Fibroblast of lung (primary cell): ENCODE measurements at regions not wholly inside any gene's neighbourhood (a gene's known extent, or its start where the extent isn't known, plus 50 kb on each side); places are given as distances from the start of the nearest gene placed in this dataset.

ENCODE experiments used
- DNase-seq, 2 donors: peaks; one replicate each; pipeline versions ENCODE4 v3.0.0 to v3.0.0-alpha.2; 2010; ENCODE audit warnings: low read depth in 2 of 2
- H2AFZ ChIP-seq: 2 replicates; pipeline ENCODE4 v1.5.1; 2012; ENCODE audit warnings: low read length, control low read depth, inconsistent platforms
- H3K27ac ChIP-seq: 2 replicates; pipeline ENCODE4 v1.5.1; 2011; ENCODE audit warnings: low read length, control low read depth; ENCODE audit not compliant: insufficient read depth
- H3K27me3 ChIP-seq: 2 replicates; pipeline ENCODE4 v1.5.1; 2011; ENCODE audit warnings: mild to moderate bottlenecking, low read length; ENCODE audit not compliant: control insufficient read depth, insufficient read depth
- H3K36me3 ChIP-seq: 2 replicates; pipeline ENCODE4 v1.5.1; 2011; ENCODE audit warnings: low read length; ENCODE audit not compliant: control insufficient read depth, insufficient read depth
- H3K4me1 ChIP-seq: 2 replicates; pipeline ENCODE4 v1.5.1; 2011; ENCODE audit warnings: low read length; ENCODE audit not compliant: control insufficient read depth, insufficient read depth; ENCODE audit errors: extremely low read depth
- H3K4me2 ChIP-seq: 2 replicates; pipeline ENCODE4 v1.5.1; 2011; ENCODE audit warnings: low read length, control low read depth; ENCODE audit not compliant: insufficient read depth; ENCODE audit errors: extremely low read depth
- H3K4me3 ChIP-seq, 4 experiments: fragments of 200-600 bp in 1 of 4; sonication (generic) in 1 of 4; replicated peaks in 1 of 4; 2 replicates each; pipeline ENCODE4 v1.5.1; 2011 to 2016; ENCODE audit warnings: low read length in 4 of 4, low read depth in 3 of 4, mild to moderate bottlenecking in 3 of 4, control low read depth in 2 of 4, inconsistent platforms in 1 of 4, mixed read lengths in 1 of 4; ENCODE audit not compliant: insufficient read depth in 1 of 4; ENCODE audit errors: control extremely low read depth in 1 of 4
- H3K79me2 ChIP-seq: 2 replicates; pipeline ENCODE4 v1.5.1; 2012; ENCODE audit warnings: mild to moderate bottlenecking, low read length, inconsistent platforms; ENCODE audit not compliant: control insufficient read depth, insufficient read depth
- H3K9ac ChIP-seq: 2 replicates; pipeline ENCODE4 v1.5.1; 2011; ENCODE audit warnings: mild to moderate bottlenecking, low read length, control low read depth; ENCODE audit not compliant: insufficient read depth
- H3K9me3 ChIP-seq: 2 replicates; pipeline ENCODE4 v1.5.1; 2012; ENCODE audit warnings: low read depth, low read length; ENCODE audit not compliant: control insufficient read depth, insufficient read depth
- H4K20me1 ChIP-seq: 2 replicates; pipeline ENCODE4 v1.5.1; 2011; ENCODE audit warnings: low read length; ENCODE audit not compliant: control insufficient read depth, insufficient read depth; ENCODE audit errors: extremely low read depth
- EZH2 ChIP-seq: IDR thresholded peaks from 2 replicates; pipeline ENCODE4 v1.5.1; 2012; ENCODE audit warnings: low read length, control low read depth, mild to moderate bottlenecking; ENCODE audit errors: missing control alignments
- TF ChIP-seq, protein P1 (sequence below), 2 donors: IDR thresholded peaks in 1 of 2; conservative IDR thresholded peaks in 1 of 2; 1 replicate in 1 of 2; 2 replicates in 1 of 2; pipeline ENCODE4 v1.5.1; 2011 to 2012; ENCODE audit warnings: low read length in 2 of 2, control low read depth in 1 of 2, inconsistent platforms in 1 of 2, low read depth in 1 of 2, mild to moderate bottlenecking in 1 of 2

GRCh38 chr13:44869167-44869566, 120.1 kb downstream of the NUFIP1 start:
- H3K27ac ChIP-seq: no peak overlapping the region
- H3K9me3 ChIP-seq: no peaks in the 10 kb centered on the region
- H3K4me2 ChIP-seq: no peak overlapping the region
- no peak overlapping the region for H3K9ac ChIP-seq
- DNase-seq: no peak
- no peaks in the 10 kb centered on the region for H3K79me2 ChIP-seq
- no peaks in the 10 kb centered on the region for H3K4me1 ChIP-seq
- peaks cover 2% of the 10 kb centered on the region for H3K27me3 ChIP-seq
- TF ChIP-seq, protein P1, sequence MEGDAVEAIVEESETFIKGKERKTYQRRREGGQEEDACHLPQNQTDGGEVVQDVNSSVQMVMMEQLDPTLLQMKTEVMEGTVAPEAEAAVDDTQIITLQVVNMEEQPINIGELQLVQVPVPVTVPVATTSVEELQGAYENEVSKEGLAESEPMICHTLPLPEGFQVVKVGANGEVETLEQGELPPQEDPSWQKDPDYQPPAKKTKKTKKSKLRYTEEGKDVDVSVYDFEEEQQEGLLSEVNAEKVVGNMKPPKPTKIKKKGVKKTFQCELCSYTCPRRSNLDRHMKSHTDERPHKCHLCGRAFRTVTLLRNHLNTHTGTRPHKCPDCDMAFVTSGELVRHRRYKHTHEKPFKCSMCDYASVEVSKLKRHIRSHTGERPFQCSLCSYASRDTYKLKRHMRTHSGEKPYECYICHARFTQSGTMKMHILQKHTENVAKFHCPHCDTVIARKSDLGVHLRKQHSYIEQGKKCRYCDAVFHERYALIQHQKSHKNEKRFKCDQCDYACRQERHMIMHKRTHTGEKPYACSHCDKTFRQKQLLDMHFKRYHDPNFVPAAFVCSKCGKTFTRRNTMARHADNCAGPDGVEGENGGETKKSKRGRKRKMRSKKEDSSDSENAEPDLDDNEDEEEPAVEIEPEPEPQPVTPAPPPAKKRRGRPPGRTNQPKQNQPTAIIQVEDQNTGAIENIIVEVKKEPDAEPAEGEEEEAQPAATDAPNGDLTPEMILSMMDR (conservative IDR thresholded peaks at IDR 0.05 in 1 of 2, IDR thresholded peaks at IDR 0.05 in 1 of 2; ENCODE audit: low read depth in 1 of 2, low read length in 2 of 2): no peak
- no peak for TF ChIP-seq EZH2
- H2AFZ ChIP-seq: no peak overlapping the region
- no peak overlapping the region for H3K4me3 ChIP-seq
- no peaks in the 10 kb centered on the region for H3K36me3 ChIP-seq
- H4K20me1 ChIP-seq: no peaks in the 10 kb centered on the region

GRCh38 chr13:44868397-44868796, 120.9 kb downstream of the NUFIP1 start:
- TF ChIP-seq, protein P1 (conservative IDR thresholded peaks at IDR 0.05 in 1 of 2, IDR thresholded peaks at IDR 0.05 in 1 of 2; ENCODE audit: low read depth in 1 of 2, low read length in 2 of 2): no peak
- no peak for TF ChIP-seq EZH2
- H3K4me2 ChIP-seq: no peak overlapping the region
- H3K9me3 ChIP-seq: no peaks in the 10 kb centered on the region
- no peaks in the 10 kb centered on the region for H3K4me1 ChIP-seq
- H3K27ac ChIP-seq: no peak overlapping the region
- H3K27me3 ChIP-seq: peaks cover 2% of the 10 kb centered on the region
- no peak overlapping the region for H3K9ac ChIP-seq
- no peaks in the 10 kb centered on the region for H4K20me1 ChIP-seq
- no peaks in the 10 kb centered on the region for H3K36me3 ChIP-seq
- no peaks in the 10 kb centered on the region for H3K79me2 ChIP-seq
- no peak overlapping the region for H3K4me3 ChIP-seq
- H2AFZ ChIP-seq: no peak overlapping the region
- no peak for DNase-seq

- Histone ChIP-seq H3K4me2 (no peak overlapping the region), H3K9me3 (no peaks in the 10 kb centered on the region), H3K4me1 (no peaks in the 10 kb centered on the region), H3K79me2 (no peaks in the 10 kb centered on the region), H3K9ac (no peak overlapping the region), H3K27ac (no peak overlapping the region), H4K20me1 (no peaks in the 10 kb centered on the region), H3K36me3 (no peaks in the 10 kb centered on the region), H3K27me3 (peaks cover 2% of the 10 kb centered on the region), H2AFZ (no peak overlapping the region), H3K4me3 (no peak overlapping the region)
- DNase-seq: no peak
- TF ChIP-seq, protein P1 (conservative IDR thresholded peaks at IDR 0.05 in 1 of 2, IDR thresholded peaks at IDR 0.05 in 1 of 2; ENCODE audit: low read depth in 1 of 2, low read length in 2 of 2): no peak
- no peak for TF ChIP-seq EZH2
These were observed 121.4 kb downstream of the NUFIP1 start for GRCh38 chr13:44867825-44868224.
